K562 (cell line): ENCODE measurements at regions not wholly inside any gene's neighbourhood (a gene's known extent, or its start where the extent isn't known, plus 50 kb on each side); places are given as distances from the start of the nearest gene placed in this dataset.

Experiments used
- DEAF1 ChIP-seq: fragments of 450-650 bp; formaldehyde crosslinking; IDR thresholded peaks from 2 replicates; pipeline ENCODE4 v1.4.0; 2020; ENCODE audit warnings: mild to moderate bottlenecking, moderate library complexity
- DNMT1 ChIP-seq: fragments of 450-650 bp; IDR thresholded peaks from 2 replicates; pipeline ENCODE4 v1.6.1; 2016; ENCODE audit warnings: antibody characterized with exemption, mild to moderate bottlenecking
- ELF4 ChIP-seq: fragments of 450-650 bp; formaldehyde crosslinking; IDR thresholded peaks from 2 replicates; pipeline ENCODE4 v1.4.0; 2022; ENCODE audit warnings: missing genetic modification characterization
- FOXK1 ChIP-seq: sonication (generic); formaldehyde crosslinking; IDR thresholded peaks from 2 replicates; pipeline ENCODE4 v1.8.0; 2022; ENCODE audit warnings: missing genetic modification reagents, mild to moderate bottlenecking, borderline replicate concordance
- HLTF ChIP-seq: fragments of 450-650 bp; IDR thresholded peaks from 2 replicates; pipeline ENCODE4 v1.6.1; 2016
- HSF4 ChIP-seq: fragments of 250-450 bp; sonication (Bioruptor Pico); IDR thresholded peaks from 2 replicates; pipeline ENCODE4 v2.1.2; 2022; ENCODE audit warnings: mild to moderate bottlenecking, moderate library complexity, borderline replicate concordance
- L3MBTL2 ChIP-seq: fragments of 450-650 bp; IDR thresholded peaks from 2 replicates; pipeline ENCODE4 v1.6.1; 2016; ENCODE audit warnings: mild to moderate bottlenecking, moderate library complexity
- MAFF ChIP-seq: IDR thresholded peaks from 2 replicates; pipeline ENCODE4 v1.6.1; 2012; ENCODE audit warnings: low read length, improper control_type of control experiment
- NR2F6 ChIP-seq: fragments of 450-650 bp; formaldehyde crosslinking; IDR thresholded peaks from 2 replicates; pipeline ENCODE4 v1.4.0; 2020; ENCODE audit warnings: mild to moderate bottlenecking
- PCBP1 ChIP-seq: fragments of 200-400 bp; formaldehyde crosslinking; IDR thresholded peaks from 2 replicates; pipeline ENCODE4 v1.6.1; 2018; ENCODE audit warnings: mild to moderate bottlenecking, low read depth, low read length; ENCODE audit not compliant: poor library complexity, severe bottlenecking
- SMAD1 ChIP-seq: fragments of 150-350 bp; IDR thresholded peaks from 2 replicates; pipeline ENCODE4 v1.6.1; 2014; ENCODE audit warnings: low read length, low read depth; ENCODE audit not compliant: partially characterized antibody
- SRSF7 ChIP-seq: fragments of 200-400 bp; formaldehyde crosslinking; optimal IDR thresholded peaks from 2 replicates; pipeline ENCODE3; 2017; ENCODE audit warnings: mild to moderate bottlenecking, low read depth, low read length
- ZBTB17 ChIP-seq: fragments of 450-650 bp; formaldehyde crosslinking; IDR thresholded peaks from 2 replicates; pipeline ENCODE4 v1.4.0; 2020; ENCODE audit warnings: mild to moderate bottlenecking
- ZNF232 ChIP-seq: sonication (generic); formaldehyde crosslinking; IDR thresholded peaks from 2 replicates; pipeline ENCODE4 v1.8.0; 2022; ENCODE audit warnings: mild to moderate bottlenecking, missing genetic modification reagents
- ZNF589 ChIP-seq: fragments of 200-800 bp; sonication (Bioruptor generic); IDR thresholded peaks from 2 replicates; pipeline ENCODE4 v1.6.1; 2016; ENCODE audit warnings: low read depth, missing genetic modification characterization, missing compliant biosample characterization
- ZNF707 ChIP-seq: fragments of 250-450 bp; sonication (Bioruptor Pico); conservative IDR thresholded peaks from 2 replicates; pipeline ENCODE4 v1.8.0; 2022; ENCODE audit warnings: inconsistent platforms, mild to moderate bottlenecking, moderate library complexity
- TF ChIP-seq, protein P1 (sequence below): sonication (generic); formaldehyde crosslinking; IDR thresholded peaks from 2 replicates; pipeline ENCODE4 v1.4.0; 2020; ENCODE audit warnings: mild to moderate bottlenecking, missing genetic modification reagents
- TF ChIP-seq, protein P2 (sequence below): sonication (generic); formaldehyde crosslinking; IDR thresholded peaks from 2 replicates; pipeline ENCODE4 v1.8.1; 2022; ENCODE audit warnings: missing genetic modification reagents
- TF ChIP-seq, protein P3 (sequence below): fragments of 450-650 bp; IDR thresholded peaks from 2 replicates; pipeline ENCODE4 v1.7.1; 2018; ENCODE audit warnings: mild to moderate bottlenecking, low read depth; ENCODE audit not compliant: partially characterized antibody

DNA sequence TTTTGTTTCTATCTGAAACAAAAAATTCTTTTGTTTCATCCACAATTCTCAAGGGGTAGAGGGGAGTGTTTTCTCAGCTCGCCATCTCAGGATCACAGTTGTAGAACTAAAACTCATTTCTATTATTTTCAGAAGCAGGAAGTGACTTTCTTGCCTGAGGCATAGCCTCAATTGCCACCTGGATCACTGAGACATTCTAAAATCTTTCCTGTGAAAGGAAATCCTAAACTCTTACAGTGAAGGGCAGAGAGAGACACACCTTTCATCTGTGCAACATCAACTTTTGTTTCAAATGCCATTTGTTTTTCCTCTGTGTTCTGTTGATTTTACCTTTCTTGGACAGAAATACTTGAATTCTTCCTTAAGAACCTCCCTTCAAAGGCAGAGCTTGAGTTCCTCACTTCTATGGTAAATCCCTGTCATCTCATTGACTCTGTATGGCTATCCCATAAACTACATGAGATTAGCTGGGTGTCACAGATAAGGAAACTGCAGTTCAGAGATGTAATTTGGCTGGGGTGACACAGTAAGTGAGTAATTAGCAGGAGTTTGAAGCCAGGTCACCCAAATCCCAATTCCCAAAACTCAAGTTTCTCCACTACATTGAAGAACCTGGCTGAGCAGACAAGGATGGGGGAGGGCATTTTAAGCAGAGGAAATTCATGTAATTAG, 224.4 kb upstream of the HTR2A start (continued):
- TF ChIP-seq, protein P1, sequence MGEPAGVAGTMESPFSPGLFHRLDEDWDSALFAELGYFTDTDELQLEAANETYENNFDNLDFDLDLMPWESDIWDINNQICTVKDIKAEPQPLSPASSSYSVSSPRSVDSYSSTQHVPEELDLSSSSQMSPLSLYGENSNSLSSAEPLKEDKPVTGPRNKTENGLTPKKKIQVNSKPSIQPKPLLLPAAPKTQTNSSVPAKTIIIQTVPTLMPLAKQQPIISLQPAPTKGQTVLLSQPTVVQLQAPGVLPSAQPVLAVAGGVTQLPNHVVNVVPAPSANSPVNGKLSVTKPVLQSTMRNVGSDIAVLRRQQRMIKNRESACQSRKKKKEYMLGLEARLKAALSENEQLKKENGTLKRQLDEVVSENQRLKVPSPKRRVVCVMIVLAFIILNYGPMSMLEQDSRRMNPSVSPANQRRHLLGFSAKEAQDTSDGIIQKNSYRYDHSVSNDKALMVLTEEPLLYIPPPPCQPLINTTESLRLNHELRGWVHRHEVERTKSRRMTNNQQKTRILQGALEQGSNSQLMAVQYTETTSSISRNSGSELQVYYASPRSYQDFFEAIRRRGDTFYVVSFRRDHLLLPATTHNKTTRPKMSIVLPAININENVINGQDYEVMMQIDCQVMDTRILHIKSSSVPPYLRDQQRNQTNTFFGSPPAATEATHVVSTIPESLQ (CRISPR knock-in tag): no peak
- TF ChIP-seq NR2F6 (CRISPR knock-in tag) (no peak), HSF4 (no peak), DNMT1 (no peak), L3MBTL2 (no peak), ZBTB17 (CRISPR knock-in tag) (no peak), SRSF7 (no peak), ZNF589 (CRISPR knock-in tag) (0 out of 2 replicates have a peak, but pooled peaks have one; percentile 47), MAFF (no peak), ZNF707 (no peak), DEAF1 (CRISPR knock-in tag) (no peak), FOXK1 (CRISPR knock-in tag) (no peak), HLTF (no peak), ZNF232 (CRISPR knock-in tag) (no peak), PCBP1 (no peak), ELF4 (CRISPR knock-in tag) (no peak), SMAD1 (no peak)
- TF ChIP-seq, protein P2, sequence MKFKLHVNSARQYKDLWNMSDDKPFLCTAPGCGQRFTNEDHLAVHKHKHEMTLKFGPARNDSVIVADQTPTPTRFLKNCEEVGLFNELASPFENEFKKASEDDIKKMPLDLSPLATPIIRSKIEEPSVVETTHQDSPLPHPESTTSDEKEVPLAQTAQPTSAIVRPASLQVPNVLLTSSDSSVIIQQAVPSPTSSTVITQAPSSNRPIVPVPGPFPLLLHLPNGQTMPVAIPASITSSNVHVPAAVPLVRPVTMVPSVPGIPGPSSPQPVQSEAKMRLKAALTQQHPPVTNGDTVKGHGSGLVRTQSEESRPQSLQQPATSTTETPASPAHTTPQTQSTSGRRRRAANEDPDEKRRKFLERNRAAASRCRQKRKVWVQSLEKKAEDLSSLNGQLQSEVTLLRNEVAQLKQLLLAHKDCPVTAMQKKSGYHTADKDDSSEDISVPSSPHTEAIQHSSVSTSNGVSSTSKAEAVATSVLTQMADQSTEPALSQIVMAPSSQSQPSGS (CRISPR knock-in tag): no peak
- TF ChIP-seq, protein P3, sequence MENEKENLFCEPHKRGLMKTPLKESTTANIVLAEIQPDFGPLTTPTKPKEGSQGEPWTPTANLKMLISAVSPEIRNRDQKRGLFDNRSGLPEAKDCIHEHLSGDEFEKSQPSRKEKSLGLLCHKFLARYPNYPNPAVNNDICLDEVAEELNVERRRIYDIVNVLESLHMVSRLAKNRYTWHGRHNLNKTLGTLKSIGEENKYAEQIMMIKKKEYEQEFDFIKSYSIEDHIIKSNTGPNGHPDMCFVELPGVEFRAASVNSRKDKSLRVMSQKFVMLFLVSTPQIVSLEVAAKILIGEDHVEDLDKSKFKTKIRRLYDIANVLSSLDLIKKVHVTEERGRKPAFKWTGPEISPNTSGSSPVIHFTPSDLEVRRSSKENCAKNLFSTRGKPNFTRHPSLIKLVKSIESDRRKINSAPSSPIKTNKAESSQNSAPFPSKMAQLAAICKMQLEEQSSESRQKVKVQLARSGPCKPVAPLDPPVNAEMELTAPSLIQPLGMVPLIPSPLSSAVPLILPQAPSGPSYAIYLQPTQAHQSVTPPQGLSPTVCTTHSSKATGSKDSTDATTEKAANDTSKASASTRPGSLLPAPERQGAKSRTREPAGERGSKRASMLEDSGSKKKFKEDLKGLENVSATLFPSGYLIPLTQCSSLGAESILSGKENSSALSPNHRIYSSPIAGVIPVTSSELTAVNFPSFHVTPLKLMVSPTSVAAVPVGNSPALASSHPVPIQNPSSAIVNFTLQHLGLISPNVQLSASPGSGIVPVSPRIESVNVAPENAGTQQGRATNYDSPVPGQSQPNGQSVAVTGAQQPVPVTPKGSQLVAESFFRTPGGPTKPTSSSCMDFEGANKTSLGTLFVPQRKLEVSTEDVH: no peak
